ENCODE measurements at regions not wholly inside any gene's neighbourhood (a gene's known extent, or its start where the extent isn't known, plus 50 kb on each side); places are given as distances from the start of the nearest gene placed in this dataset.
A peak's percentile ranks its signal among the peaks of the same experiment; 100 is the strongest.

- DNase-seq = no peak
These were observed 1006.3 kb upstream of the AGA start for GRCh38 chr4:178448372-178449035.

- no peak for DNase-seq
These were observed 1008.4 kb upstream of the AGA start for GRCh38 chr4:178450614-178451013.

- no peak for DNase-seq
These were observed 1010.8 kb upstream of the AGA start for GRCh38 chr4:178453057-178453456.

- DNase-seq = no peak
These were observed 1015.0 kb upstream of the AGA start for GRCh38 chr4:178457286-178457685.

- no peak for DNase-seq
These were observed 1020.5 kb upstream of the AGA start for GRCh38 chr4:178462710-178463109.

- DNase-seq = no peak
These were observed 1021.5 kb upstream of the AGA start for GRCh38 chr4:178463747-178464146.

- no peak for DNase-seq
These were observed 1029.0 kb upstream of the AGA start for GRCh38 chr4:178470996-178471784.

GRCh38 chr4:178471994-178472393 is 1029.8 kb upstream of the AGA start:
- DNase-seq = no peak

- DNase-seq = no peak
These were observed 1037.9 kb upstream of the AGA start for GRCh38 chr4:178480105-178480504.

GRCh38 chr4:178480881-178481280 is 1038.6 kb upstream of the AGA start:
- no peak for DNase-seq

GRCh38 chr4:178481564-178481963 is 1039.3 kb upstream of the AGA start:
- no peak for DNase-seq

GRCh38 chr4:178523038-178523437 is 1080.8 kb upstream of the AGA start:
- no peak for DNase-seq

- DNase-seq = no peak
These were observed 1093.8 kb upstream of the AGA start for GRCh38 chr4:178535939-178536579.

- DNase-seq = no peak
These were observed 1111.0 kb upstream of the AGA start for GRCh38 chr4:178553201-178553600.

- DNase-seq = no peak
These were observed 1112.1 kb upstream of the AGA start for GRCh38 chr4:178554352-178554751.

- DNase-seq = no peak
These were observed 1114.6 kb upstream of the AGA start for GRCh38 chr4:178556796-178557195.

GRCh38 chr4:178577933-178578332 is 1135.7 kb upstream of the AGA start:
- no peak for DNase-seq

GRCh38 chr4:178595500-178596138 is 1153.4 kb upstream of the AGA start:
- DNase-seq = no peak

- no peak for DNase-seq
These were observed 1156.4 kb upstream of the AGA start for GRCh38 chr4:178598672-178599071.

- DNase-seq = peak; percentile 0
These were observed 1157.3 kb upstream of the AGA start for GRCh38 chr4:178599521-178599920.

GRCh38 chr4:178602833-178603232 is 1160.6 kb upstream of the AGA start:
- DNase-seq = peak; percentile 28

GRCh38 chr4:178611062-178611461 is 1168.8 kb upstream of the AGA start:
- no peak for DNase-seq

- DNase-seq = no peak
These were observed 1170.5 kb upstream of the AGA start for GRCh38 chr4:178612733-178613132.

GRCh38 chr4:178632415-178632814 is 1190.2 kb upstream of the AGA start:
- peak; percentile 37 for DNase-seq
